ENCODE measurements at regions not wholly inside any gene's neighbourhood (a gene's known extent, or its start where the extent isn't known, plus 50 kb on each side); places are given as distances from the start of the nearest gene placed in this dataset.

DNA sequence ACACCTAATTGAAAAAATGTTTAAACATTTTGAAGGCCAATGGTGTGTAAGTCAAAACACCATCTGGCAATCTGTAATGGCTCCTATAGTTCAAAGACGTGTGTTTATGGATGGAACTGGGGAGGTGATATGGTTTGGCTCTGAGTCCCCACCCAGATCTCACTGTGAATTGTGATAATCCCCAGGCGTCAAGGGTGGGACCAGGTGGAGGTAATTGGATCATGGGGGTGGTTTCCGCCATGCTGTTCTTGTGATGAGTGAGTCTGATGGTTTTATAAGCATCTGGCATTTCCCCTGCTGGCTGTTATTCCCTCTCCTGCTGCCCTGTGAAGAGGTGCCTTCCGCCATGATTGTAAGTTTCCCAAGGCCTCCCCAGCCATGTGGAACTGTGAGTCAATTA is 52.2 kb downstream of the ADRA2C start:
- no peak for DNase-seq (ENCODE audit: low spot score)

DNA sequence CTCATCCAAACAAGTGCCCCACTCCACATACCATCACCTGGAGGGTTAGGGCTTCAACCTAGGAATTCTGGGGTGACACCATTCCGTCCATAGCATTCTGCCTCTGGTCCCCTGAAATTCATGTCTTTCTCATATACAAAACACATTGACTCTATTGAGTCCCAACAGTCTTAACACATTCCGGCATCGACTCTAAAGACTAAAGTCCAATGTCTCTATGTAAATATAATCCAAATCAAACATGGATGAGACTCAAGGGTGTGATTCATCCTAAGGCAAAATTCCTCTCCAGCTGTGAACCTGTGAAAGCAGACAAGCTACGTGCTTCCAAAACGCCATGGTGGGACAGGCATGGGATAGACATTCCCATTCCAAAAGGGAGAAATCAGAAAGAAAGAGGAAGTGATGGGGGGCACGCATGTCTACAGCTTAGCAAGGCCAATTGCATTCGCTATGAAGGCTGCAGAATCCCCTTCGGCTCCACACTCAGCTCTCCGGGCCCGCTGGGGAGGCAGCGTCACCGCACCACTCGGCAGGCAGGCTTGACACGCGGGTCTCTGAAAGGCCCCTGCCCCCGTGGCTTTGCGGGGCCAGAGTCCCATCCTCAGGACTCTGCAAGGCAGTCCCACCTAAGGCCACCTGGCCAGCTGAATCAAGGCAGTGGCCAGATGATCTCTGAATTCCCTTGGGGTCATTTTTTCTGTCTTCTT is 53.2 kb downstream of the ADRA2C start:
- no peak for DNase-seq (ENCODE audit: low spot score)

DNA sequence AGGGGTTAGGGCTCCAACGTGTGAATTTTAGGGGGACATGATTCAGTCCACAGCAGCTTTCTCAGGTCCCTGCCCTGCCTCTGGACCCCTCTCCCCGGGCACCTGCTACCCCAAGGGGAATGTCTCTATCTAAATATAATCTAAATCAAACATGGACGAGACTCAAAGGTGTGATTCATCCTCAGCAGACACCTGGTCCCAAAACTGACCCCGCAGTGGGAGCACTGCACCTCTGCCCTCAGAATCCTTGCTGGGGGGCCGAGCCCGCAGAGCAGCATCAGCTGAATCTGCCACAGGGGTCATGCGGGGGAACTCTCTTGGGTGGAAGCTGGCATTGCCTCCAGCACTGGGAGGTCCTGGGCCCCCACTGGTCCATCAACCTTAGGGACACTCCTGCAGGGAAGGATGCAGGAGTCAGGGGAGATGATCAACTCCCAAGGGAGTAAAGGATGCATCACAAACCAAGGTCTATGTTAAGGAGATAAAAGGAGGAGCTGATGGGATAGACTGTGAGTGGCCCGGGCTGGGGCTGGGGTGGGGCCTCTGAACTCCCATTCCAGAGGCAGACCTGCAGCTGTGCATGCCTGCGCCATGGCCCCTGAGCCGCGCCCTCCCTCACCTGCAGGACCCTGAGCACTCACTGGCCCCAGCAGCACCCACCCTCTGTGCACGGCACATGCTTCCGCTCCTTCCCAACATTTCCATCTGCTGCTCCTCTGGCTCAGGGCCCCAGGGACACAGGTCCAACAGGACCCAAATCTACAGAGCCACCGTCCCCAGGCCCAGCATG is 54.0 kb downstream of the ADRA2C start:
- no peak for DNase-seq (ENCODE audit: low spot score)

DNA sequence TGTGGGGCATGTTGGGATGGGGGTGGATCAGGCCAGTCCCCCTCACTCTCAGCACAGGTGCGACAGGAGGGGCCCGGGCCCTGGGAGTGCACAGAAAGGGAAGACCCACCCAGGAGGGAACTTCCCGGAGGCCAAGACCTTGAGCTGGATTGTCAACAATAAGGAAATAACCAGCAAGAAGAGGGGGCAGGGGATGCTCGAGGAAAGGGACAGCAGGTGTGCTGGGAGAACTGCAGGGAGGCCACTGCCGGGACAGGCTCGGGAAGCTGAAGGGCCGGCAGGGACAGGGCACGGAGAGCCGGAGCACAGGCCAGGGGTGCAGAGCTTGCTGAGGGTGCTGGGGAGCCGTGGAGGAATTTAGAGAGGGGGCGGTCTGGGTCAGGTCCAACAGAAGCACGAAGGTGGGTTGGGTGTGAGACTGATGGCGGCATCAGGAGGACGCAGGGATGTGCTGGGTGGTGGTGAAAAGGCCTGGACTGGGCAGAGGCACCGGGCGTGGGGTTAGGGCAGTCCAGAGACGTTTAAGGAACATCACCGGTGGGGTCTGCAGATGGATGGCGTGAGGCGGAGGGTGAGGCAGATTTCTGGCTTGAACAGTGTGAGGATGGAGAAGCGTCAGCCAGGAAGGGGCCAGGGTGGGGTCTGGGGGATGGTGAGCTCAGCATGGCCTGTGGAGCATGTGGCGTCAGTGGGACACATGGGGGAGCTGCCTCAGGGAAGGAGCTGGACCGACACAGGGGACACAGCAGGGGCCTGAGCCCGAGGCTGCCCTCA is 54.8 kb downstream of the ADRA2C start:
- no peak for DNase-seq (ENCODE audit: low spot score)

- no peak for DNase-seq (ENCODE audit: low spot score)
Measured at GRCh38 chr4:3821580-3822229, 55.5 kb downstream of the ADRA2C start.

- no peak for DNase-seq (ENCODE audit: low spot score)
Measured at GRCh38 chr4:3822230-3822947, 56.2 kb downstream of the ADRA2C start.

GRCh38 chr4:3823496-3824341 is 57.5 kb downstream of the ADRA2C start:
- no peak for DNase-seq (ENCODE audit: low spot score)

GRCh38 chr4:3824521-3825270 is 58.5 kb downstream of the ADRA2C start:
- no peak for DNase-seq (ENCODE audit: low spot score)

- DNase-seq (ENCODE audit: low spot score), result no peak
Measured at GRCh38 chr4:3825530-3825929, 59.3 kb downstream of the ADRA2C start.

GRCh38 chr4:3826247-3827172 is 60.3 kb downstream of the ADRA2C start:
- no peak for DNase-seq (ENCODE audit: low spot score)

DNA sequence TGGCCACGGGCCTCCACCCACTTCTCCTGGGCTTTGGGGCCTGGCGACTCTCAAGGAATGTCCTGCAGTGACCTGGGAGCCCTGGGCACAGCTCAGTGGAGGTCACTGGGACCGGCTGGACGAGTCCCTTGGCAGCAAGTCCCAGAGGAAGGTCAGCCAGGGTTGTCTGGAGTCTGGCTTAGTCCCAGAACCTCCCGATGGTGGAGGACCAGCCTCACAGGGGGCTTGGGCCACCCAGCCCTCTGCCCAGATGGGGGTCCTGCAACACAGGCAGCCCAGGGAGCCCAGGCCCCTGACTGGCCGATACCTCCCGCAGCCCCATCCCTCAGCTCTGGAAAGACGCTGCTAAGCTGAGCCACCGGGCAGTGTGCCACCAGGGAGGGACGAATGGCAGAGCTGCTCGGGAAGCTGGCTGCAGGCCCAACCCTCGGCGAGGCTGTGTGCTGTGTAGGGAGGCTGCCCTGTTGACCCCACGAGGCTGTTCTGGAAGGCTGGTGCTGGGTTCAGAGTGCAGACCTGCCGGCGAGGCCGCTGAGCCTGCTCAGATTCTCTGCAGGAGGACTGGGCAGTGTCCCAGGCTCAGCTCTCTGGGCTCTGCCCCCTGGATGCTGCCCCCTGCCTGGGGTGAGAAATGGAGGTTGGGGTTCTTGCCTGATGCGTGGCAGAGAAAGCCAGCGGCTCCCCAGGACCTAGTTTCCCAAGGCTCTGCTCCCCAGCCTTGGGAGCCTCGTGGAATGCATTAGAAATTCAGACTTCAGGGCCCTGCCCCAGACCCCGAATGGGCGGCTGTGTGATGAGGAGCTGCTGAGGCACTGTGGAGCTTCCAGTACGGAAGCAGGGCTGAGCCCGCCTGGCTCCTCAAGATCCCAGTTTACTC is 61.7 kb downstream of the ADRA2C start:
- DNase-seq (ENCODE audit: low spot score), result peak; percentile 73

DNA sequence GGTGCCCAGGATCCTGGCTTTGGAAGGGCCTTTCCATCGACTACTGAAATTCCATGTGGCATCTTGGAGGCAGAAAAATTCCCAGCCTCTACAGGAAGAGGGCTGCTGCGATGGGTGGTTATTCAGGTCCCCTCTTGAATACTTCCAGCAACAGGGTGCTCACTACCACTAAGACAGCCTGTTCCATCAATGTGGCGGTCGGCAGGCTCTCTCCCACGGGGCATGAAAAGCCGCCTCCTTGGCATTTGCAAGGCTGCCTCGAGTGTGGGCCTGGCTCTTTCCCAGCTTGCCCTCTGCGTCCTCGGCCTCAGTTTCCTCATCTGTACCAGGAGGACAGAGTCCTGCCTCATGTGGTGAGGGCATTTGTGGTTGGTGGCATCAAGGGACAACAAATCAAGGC is 62.4 kb downstream of the ADRA2C start:
- DNase-seq (ENCODE audit: low spot score), result no peak

GRCh38 chr4:3829211-3829955 is 63.2 kb downstream of the ADRA2C start:
- no peak for DNase-seq (ENCODE audit: low spot score)

- peak; percentile 77 for DNase-seq (ENCODE audit: low spot score)
Measured at GRCh38 chr4:3829956-3830773, 64.0 kb downstream of the ADRA2C start.

GRCh38 chr4:3830774-3831528 is 64.8 kb downstream of the ADRA2C start:
- no peak for DNase-seq (ENCODE audit: low spot score)
